ENCODE measurements at regions not wholly inside any gene's neighbourhood (a gene's known extent, or its start where the extent isn't known, plus 50 kb on each side); places are given as distances from the start of the nearest gene placed in this dataset.

DNA sequence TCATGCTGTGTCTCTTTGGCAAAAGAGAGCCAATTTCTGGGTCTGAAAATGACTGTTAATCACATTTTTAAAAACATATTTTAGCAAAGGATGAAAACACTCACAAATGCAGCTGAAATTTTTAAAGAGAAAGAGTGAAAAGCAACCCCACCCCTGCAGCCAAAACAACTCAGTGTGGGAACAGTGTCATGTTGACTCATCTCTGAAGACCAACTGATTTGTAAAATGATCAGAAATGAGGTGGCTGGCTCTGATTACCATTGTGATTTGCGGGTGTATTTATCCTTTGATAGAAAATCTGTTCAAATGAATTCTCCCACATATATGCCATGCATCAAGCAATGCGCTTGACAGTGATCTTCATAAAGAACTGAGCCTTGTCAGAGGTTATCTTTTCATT lies 287.0 kb upstream of the ESRRG start:
- Histone ChIP-seq H3K27me3 (replicated peaks; ENCODE audit: insufficient read depth) (no peaks in the 10 kb centered on the region), H3K9ac (no peak overlapping the region), H3K4me3 (no peak overlapping the region), H3K79me2 (ENCODE audit: insufficient read depth) (no peaks in the 10 kb centered on the region), H3K36me3 (ENCODE audit: low read depth) (no peaks in the 10 kb centered on the region), H3K4me2 (ENCODE audit: unreplicated experiment) (no peak overlapping the region), H3K4me1 (ENCODE audit: insufficient read depth) (no peaks in the 10 kb centered on the region), H3F3A (ENCODE audit: insufficient read depth) (no peaks in the 10 kb centered on the region), H4K20me1 (ENCODE audit: insufficient read depth) (no peaks in the 10 kb centered on the region), H3K9me2 (ENCODE audit: insufficient read depth) (no peaks in the 10 kb centered on the region), H2AFZ (no peak overlapping the region), H3K9me3 (ENCODE audit: low read depth) (no peaks in the 10 kb centered on the region), H3K27ac (no peak overlapping the region)
- WGBS, 2 experiments (ENCODE audit: low coverage in 1 of 2, low lambda C conversion rate in 2 of 2, missing lambda C conversion rate in 2 of 2) = 56 to 58% methylated on average over 2 of the region's 2 CpGs
- in situ Hi-C loops (cut with MboI) = no loop called here
- TF ChIP-seq EZH2phosphoT487 (IDR thresholded peaks at IDR 0.05; ENCODE audit: insufficient read depth, low read depth) (no peak), EZH2 (IDR thresholded peaks at IDR 0.05; ENCODE audit: insufficient read depth, poor library complexity, severe bottlenecking) (no peak)
- no peak for DNase-seq

DNA sequence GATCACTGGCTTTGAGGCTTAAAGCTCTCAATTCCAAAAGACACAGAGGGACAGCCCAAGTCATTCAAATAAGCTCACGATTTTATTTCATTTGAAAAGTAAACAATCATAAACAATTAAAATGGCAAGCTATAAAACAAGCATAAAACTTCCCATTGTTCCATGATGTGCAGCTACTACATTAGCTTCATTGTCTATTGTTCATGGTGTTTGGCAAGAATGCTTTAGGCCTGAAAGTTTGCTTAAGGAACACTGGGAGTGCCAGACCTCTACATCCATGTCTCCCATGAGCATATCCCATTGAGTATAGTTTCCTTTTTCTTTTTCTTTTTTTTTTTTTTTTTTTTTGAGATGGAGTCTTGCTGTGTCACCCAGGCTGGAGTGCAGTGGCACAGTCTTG lies 286.1 kb upstream of the ESRRG start:
- no peak overlapping the region for H3K4me2 ChIP-seq (ENCODE audit: unreplicated experiment)
- no peaks in the 10 kb centered on the region for H3K27me3 ChIP-seq (replicated peaks; ENCODE audit: insufficient read depth)
- no peak overlapping the region for H3K27ac ChIP-seq
- H3K4me3 ChIP-seq = no peak overlapping the region
- no peaks in the 10 kb centered on the region for H4K20me1 ChIP-seq (ENCODE audit: insufficient read depth)
- H3K4me1 ChIP-seq (ENCODE audit: insufficient read depth) = no peaks in the 10 kb centered on the region
- no peaks in the 10 kb centered on the region for H3K79me2 ChIP-seq (ENCODE audit: insufficient read depth)
- H3K9me2 ChIP-seq (ENCODE audit: insufficient read depth) = no peaks in the 10 kb centered on the region
- H3K9ac ChIP-seq = no peak overlapping the region
- TF ChIP-seq EZH2phosphoT487 (IDR thresholded peaks at IDR 0.05; ENCODE audit: insufficient read depth, low read depth) (no peak), EZH2 (IDR thresholded peaks at IDR 0.05; ENCODE audit: insufficient read depth, poor library complexity, severe bottlenecking) (no peak)
- no peaks in the 10 kb centered on the region for H3K36me3 ChIP-seq (ENCODE audit: low read depth)
- DNase-seq = no peak
- no peaks in the 10 kb centered on the region for H3F3A ChIP-seq (ENCODE audit: insufficient read depth)
- in situ Hi-C loops (cut with MboI) = no loop called here
- H2AFZ ChIP-seq = no peak overlapping the region
- H3K9me3 ChIP-seq (ENCODE audit: low read depth) = no peaks in the 10 kb centered on the region
- 0 to 4% methylated on average over 1 of the region's 1 CpG for WGBS, 2 experiments (ENCODE audit: low coverage in 1 of 2, low lambda C conversion rate in 2 of 2, missing lambda C conversion rate in 2 of 2)

DNA sequence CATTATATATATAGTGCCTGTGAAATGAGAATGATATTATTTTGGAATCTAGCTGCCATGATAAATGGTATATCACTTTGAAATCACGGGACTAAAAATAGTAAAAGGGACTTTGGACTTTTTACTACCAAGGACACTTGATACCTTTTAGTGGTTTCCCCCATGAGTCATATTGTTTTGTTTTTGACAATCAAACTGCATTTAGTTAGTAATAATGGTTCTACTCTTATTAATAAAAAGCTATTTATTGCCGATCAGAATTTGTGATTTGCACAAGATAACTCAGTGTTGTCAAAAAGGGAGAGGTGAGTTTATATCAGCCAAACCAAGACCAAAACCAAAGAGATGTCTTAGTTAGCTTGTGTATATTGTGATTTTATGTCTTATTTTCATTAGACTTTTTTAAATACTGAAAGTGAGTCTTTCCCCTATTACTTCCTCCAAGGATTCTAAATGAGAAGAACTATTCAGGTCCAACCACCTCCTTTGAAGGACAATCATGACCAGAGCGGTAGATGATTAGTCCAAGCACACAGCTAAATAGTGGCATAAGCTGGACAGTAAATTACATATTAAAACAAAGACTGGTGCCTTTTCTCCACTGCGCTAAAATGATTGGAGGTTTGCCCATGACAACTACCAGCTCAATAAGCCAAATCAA lies 281.7 kb upstream of the ESRRG start:
- DNase-seq = no peak
- TF ChIP-seq EZH2 (IDR thresholded peaks at IDR 0.05; ENCODE audit: insufficient read depth, poor library complexity, severe bottlenecking) (no peak), EZH2phosphoT487 (IDR thresholded peaks at IDR 0.05; ENCODE audit: insufficient read depth, low read depth) (no peak)
- H3K27ac ChIP-seq = no peak overlapping the region
- no peak overlapping the region for H3K9ac ChIP-seq
- H2AFZ ChIP-seq = no peak overlapping the region
- no peak overlapping the region for H3K4me2 ChIP-seq (ENCODE audit: unreplicated experiment)
- no peaks in the 10 kb centered on the region for H3K9me2 ChIP-seq (ENCODE audit: insufficient read depth)
- no peaks in the 10 kb centered on the region for H3K79me2 ChIP-seq (ENCODE audit: insufficient read depth)
- H3K4me1 ChIP-seq (ENCODE audit: insufficient read depth) = no peaks in the 10 kb centered on the region
- no peak overlapping the region for H3K4me3 ChIP-seq
- H3F3A ChIP-seq (ENCODE audit: insufficient read depth) = no peaks in the 10 kb centered on the region
- in situ Hi-C loops (cut with MboI) = no loop called here
- no peaks in the 10 kb centered on the region for H3K36me3 ChIP-seq (ENCODE audit: low read depth)
- 46 to 56% methylated on average over 4 of the region's 4 CpGs for WGBS, 2 experiments (ENCODE audit: low coverage in 1 of 2, low lambda C conversion rate in 2 of 2, missing lambda C conversion rate in 2 of 2)
- no peaks in the 10 kb centered on the region for H3K9me3 ChIP-seq (ENCODE audit: low read depth)
- H3K27me3 ChIP-seq (replicated peaks; ENCODE audit: insufficient read depth) = no peaks in the 10 kb centered on the region
- no peaks in the 10 kb centered on the region for H4K20me1 ChIP-seq (ENCODE audit: insufficient read depth)

DNA sequence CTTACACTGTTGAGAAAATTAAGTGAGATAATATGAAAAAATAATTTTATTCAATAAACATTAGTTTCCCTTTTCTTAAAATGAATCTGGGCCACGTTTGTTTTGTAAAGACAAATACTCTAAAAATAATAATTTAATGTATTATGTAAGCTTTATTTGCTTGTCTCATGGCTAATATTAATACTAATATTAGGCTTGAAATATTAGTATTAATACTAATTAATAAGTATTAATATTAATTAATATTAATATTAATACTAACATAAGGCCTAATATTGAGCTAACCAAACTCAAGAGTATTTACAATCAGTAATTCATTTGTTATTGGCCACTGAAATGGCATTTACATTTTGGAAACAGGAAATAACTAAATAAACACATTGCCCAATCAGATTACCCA lies 280.1 kb upstream of the ESRRG start:
- H4K20me1 ChIP-seq (ENCODE audit: insufficient read depth) = no peaks in the 10 kb centered on the region
- no peaks in the 10 kb centered on the region for H3F3A ChIP-seq (ENCODE audit: insufficient read depth)
- H3K4me2 ChIP-seq (ENCODE audit: unreplicated experiment) = no peak overlapping the region
- WGBS, 2 experiments (ENCODE audit: low coverage in 1 of 2, low lambda C conversion rate in 2 of 2, missing lambda C conversion rate in 2 of 2) = 26 to 34% methylated on average over 1 of the region's 1 CpG
- no peak for TF ChIP-seq EZH2phosphoT487 (IDR thresholded peaks at IDR 0.05; ENCODE audit: insufficient read depth, low read depth)
- no peak for TF ChIP-seq EZH2 (IDR thresholded peaks at IDR 0.05; ENCODE audit: insufficient read depth, poor library complexity, severe bottlenecking)
- no peak overlapping the region for H3K4me3 ChIP-seq
- no peaks in the 10 kb centered on the region for H3K27me3 ChIP-seq (replicated peaks; ENCODE audit: insufficient read depth)
- H3K27ac ChIP-seq = no peak overlapping the region
- H3K4me1 ChIP-seq (ENCODE audit: insufficient read depth) = no peaks in the 10 kb centered on the region
- no peak overlapping the region for H3K9ac ChIP-seq
- H3K9me2 ChIP-seq (ENCODE audit: insufficient read depth) = no peaks in the 10 kb centered on the region
- H3K36me3 ChIP-seq (ENCODE audit: low read depth) = no peaks in the 10 kb centered on the region
- in situ Hi-C loops (cut with MboI) = no loop called here
- no peaks in the 10 kb centered on the region for H3K9me3 ChIP-seq (ENCODE audit: low read depth)
- H2AFZ ChIP-seq = no peak overlapping the region
- DNase-seq = no peak
- H3K79me2 ChIP-seq (ENCODE audit: insufficient read depth) = no peaks in the 10 kb centered on the region

DNA sequence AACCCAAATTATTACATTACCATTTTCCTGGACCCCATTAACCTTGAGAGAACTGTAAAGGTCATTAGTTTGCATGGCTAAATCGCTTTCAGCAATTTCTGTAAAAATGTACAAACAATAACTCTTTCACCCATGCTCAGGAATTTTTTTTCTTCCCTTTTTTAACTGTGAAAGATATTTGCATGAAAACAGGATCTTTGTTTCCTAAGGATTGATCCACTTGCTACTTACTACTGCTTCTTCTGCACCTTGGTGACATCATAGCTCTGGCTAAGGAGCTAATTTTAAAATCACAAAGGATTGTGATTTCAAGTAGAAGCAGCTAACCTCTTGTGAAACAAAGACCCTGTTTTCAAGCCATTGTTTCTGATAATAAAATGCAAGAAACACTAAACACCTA lies 274.6 kb upstream of the ESRRG start:
- 5 to 8% methylated on average over 1 of the region's 1 CpG for WGBS, 2 experiments (ENCODE audit: low coverage in 1 of 2, low lambda C conversion rate in 2 of 2, missing lambda C conversion rate in 2 of 2)
- no peak for TF ChIP-seq EZH2 (IDR thresholded peaks at IDR 0.05; ENCODE audit: insufficient read depth, poor library complexity, severe bottlenecking)
- no peak for TF ChIP-seq EZH2phosphoT487 (IDR thresholded peaks at IDR 0.05; ENCODE audit: insufficient read depth, low read depth)
- no peak for DNase-seq

More for the DNA sequence above, 274.6 kb upstream of the ESRRG start:
- Histone ChIP-seq H3K27ac (no peak overlapping the region), H3K79me2 (ENCODE audit: insufficient read depth) (no peaks in the 10 kb centered on the region), H3K36me3 (ENCODE audit: low read depth) (no peaks in the 10 kb centered on the region), H3K9ac (no peak overlapping the region), H2AFZ (no peak overlapping the region), H3K4me2 (ENCODE audit: unreplicated experiment) (no peak overlapping the region), H3K9me2 (ENCODE audit: insufficient read depth) (no peaks in the 10 kb centered on the region), H3F3A (ENCODE audit: insufficient read depth) (no peaks in the 10 kb centered on the region), H3K9me3 (ENCODE audit: low read depth) (no peaks in the 10 kb centered on the region), H4K20me1 (ENCODE audit: insufficient read depth) (no peaks in the 10 kb centered on the region), H3K4me1 (ENCODE audit: insufficient read depth) (no peaks in the 10 kb centered on the region), H3K27me3 (replicated peaks; ENCODE audit: insufficient read depth) (no peaks in the 10 kb centered on the region), H3K4me3 (no peak overlapping the region)
- in situ Hi-C loops (cut with MboI) = no loop called here

All from GM23248 (cell line).